ENCODE measurements at regions not wholly inside any gene's neighbourhood (a gene's known extent, or its start where the extent isn't known, plus 50 kb on each side); places are given as distances from the start of the nearest gene placed in this dataset.

DNA sequence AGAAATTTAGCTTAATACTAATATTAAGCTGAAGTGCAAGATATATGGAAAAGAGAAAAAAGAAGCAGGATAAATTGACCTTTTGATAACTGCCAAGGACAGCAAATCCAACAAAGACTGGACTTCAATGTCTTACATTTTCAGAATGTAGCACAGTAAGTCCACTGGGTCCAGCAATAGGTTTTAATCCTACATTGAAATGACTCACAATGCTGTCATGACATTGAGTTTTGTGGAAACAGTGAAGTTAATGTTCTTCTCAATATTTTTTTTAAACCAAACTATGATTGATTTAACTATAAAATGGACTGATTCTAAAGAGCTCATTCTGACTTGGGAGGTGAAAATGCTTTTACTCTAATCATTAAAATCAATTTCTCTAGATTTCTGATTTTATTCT, 166.6 kb upstream of the ZNF717 start:
- TF ChIP-seq, protein P1, sequence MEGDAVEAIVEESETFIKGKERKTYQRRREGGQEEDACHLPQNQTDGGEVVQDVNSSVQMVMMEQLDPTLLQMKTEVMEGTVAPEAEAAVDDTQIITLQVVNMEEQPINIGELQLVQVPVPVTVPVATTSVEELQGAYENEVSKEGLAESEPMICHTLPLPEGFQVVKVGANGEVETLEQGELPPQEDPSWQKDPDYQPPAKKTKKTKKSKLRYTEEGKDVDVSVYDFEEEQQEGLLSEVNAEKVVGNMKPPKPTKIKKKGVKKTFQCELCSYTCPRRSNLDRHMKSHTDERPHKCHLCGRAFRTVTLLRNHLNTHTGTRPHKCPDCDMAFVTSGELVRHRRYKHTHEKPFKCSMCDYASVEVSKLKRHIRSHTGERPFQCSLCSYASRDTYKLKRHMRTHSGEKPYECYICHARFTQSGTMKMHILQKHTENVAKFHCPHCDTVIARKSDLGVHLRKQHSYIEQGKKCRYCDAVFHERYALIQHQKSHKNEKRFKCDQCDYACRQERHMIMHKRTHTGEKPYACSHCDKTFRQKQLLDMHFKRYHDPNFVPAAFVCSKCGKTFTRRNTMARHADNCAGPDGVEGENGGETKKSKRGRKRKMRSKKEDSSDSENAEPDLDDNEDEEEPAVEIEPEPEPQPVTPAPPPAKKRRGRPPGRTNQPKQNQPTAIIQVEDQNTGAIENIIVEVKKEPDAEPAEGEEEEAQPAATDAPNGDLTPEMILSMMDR (IDR thresholded peaks at IDR 0.05): no peak
- TF ChIP-seq POLR2A (IDR thresholded peaks at IDR 0.05; ENCODE audit: low read depth): no peak

All from esophagus muscularis mucosa (tissue), 3 donors.